ENCODE measurements at regions not wholly inside any gene's neighbourhood (a gene's known extent, or its start where the extent isn't known, plus 50 kb on each side); places are given as distances from the start of the nearest gene placed in this dataset.
"Not testable (repeated sequence)": the region's sequence is repeated elsewhere in the genome, so short reads cannot be mapped to it uniquely, and the experiment has no call there.

GRCh38 chr21:24419641-24420040, 1187.6 kb downstream of the MRPL39 start:
- H3K9me3 ChIP-seq (ENCODE audit: control insufficient read depth, low read length); H3K27ac ChIP-seq (ENCODE audit: low read length); H3K4me3 ChIP-seq (ENCODE audit: low read length); ATAC-seq; intact Hi-C loops (cut with DNase I); DNase-seq; H3K27me3 ChIP-seq (ENCODE audit: control insufficient read depth, insufficient read depth); H3K4me1 ChIP-seq (ENCODE audit: control insufficient read depth, insufficient read depth, low read length): not testable (repeated sequence)

GRCh38 chr21:24418671-24419070, 1188.6 kb downstream of the MRPL39 start:
- no peak for DNase-seq
- Histone ChIP-seq H3K4me1 (ENCODE audit: control insufficient read depth, insufficient read depth, low read length) (no peaks in the 10 kb centered on the region), H3K4me3 (ENCODE audit: low read length) (no peak overlapping the region), H3K27me3 (ENCODE audit: control insufficient read depth, insufficient read depth) (no peaks in the 10 kb centered on the region), H3K27ac (ENCODE audit: low read length) (no peak overlapping the region), H3K9me3 (ENCODE audit: control insufficient read depth, low read length) (no peaks in the 10 kb centered on the region)
- no peak for ATAC-seq
- intact Hi-C loops (cut with DNase I) = no loop called here

GRCh38 chr21:24411429-24411828, 1195.9 kb downstream of the MRPL39 start:
- no peaks in the 10 kb centered on the region for H3K4me1 ChIP-seq (ENCODE audit: control insufficient read depth, insufficient read depth, low read length)
- intact Hi-C loops (cut with DNase I) = no loop called here
- no peaks in the 10 kb centered on the region for H3K9me3 ChIP-seq (ENCODE audit: control insufficient read depth, low read length)
- DNase-seq = no peak
- ATAC-seq = no peak
- no peaks in the 10 kb centered on the region for H3K27me3 ChIP-seq (ENCODE audit: control insufficient read depth, insufficient read depth)
- no peak overlapping the region for H3K4me3 ChIP-seq (ENCODE audit: low read length)
- H3K27ac ChIP-seq (ENCODE audit: low read length) = no peak overlapping the region

GRCh38 chr21:24403221-24403620, 1204.1 kb downstream of the MRPL39 start:
- DNase-seq (no peak), ATAC-seq (no peak)
- no peak overlapping the region for H3K27ac ChIP-seq (ENCODE audit: low read length)
- no peaks in the 10 kb centered on the region for H3K4me1 ChIP-seq (ENCODE audit: control insufficient read depth, insufficient read depth, low read length)
- intact Hi-C loops (cut with DNase I) = no loop called here
- no peaks in the 10 kb centered on the region for H3K9me3 ChIP-seq (ENCODE audit: control insufficient read depth, low read length)
- no peak overlapping the region for H3K4me3 ChIP-seq (ENCODE audit: low read length)
- 71% methylated on average over 3 of the region's 3 CpGs for WGBS
- H3K27me3 ChIP-seq (ENCODE audit: control insufficient read depth, insufficient read depth) = no peaks in the 10 kb centered on the region

GRCh38 chr21:24395320-24395923, 1211.9 kb downstream of the MRPL39 start:
- WGBS = 61% methylated on average over 2 of the region's 2 CpGs
- DNase-seq = no peak
- H3K4me3 ChIP-seq (ENCODE audit: low read length) = no peak overlapping the region
- ATAC-seq = no peak
- H3K27me3 ChIP-seq (ENCODE audit: control insufficient read depth, insufficient read depth) = no peaks in the 10 kb centered on the region
- H3K9me3 ChIP-seq (ENCODE audit: control insufficient read depth, low read length) = no peaks in the 10 kb centered on the region
- H3K4me1 ChIP-seq (ENCODE audit: control insufficient read depth, insufficient read depth, low read length) = no peaks in the 10 kb centered on the region
- intact Hi-C loops (cut with DNase I) = no loop called here
- H3K27ac ChIP-seq (ENCODE audit: low read length) = no peak overlapping the region

- no peaks in the 10 kb centered on the region for H3K27me3 ChIP-seq (ENCODE audit: control insufficient read depth, insufficient read depth)
- no peak for DNase-seq
- no peak for ATAC-seq
- no peaks in the 10 kb centered on the region for H3K9me3 ChIP-seq (ENCODE audit: control insufficient read depth, low read length)
- intact Hi-C loops (cut with DNase I) = no loop called here
- no peaks in the 10 kb centered on the region for H3K4me1 ChIP-seq (ENCODE audit: control insufficient read depth, insufficient read depth, low read length)
- whole genome bisulfite sequencing = 57% methylated on average over 3 of the region's 3 CpGs
- no peak overlapping the region for H3K27ac ChIP-seq (ENCODE audit: low read length)
- H3K4me3 ChIP-seq (ENCODE audit: low read length) = no peak overlapping the region
Observed at GRCh38 chr21:24375201-24375600, 1232.1 kb downstream of the MRPL39 start.

GRCh38 chr21:24372506-24372905, 1234.8 kb downstream of the MRPL39 start:
- intact Hi-C loops (cut with DNase I) = no loop called here

GRCh38 chr21:24369746-24370145, 1237.5 kb downstream of the MRPL39 start:
- Histone ChIP-seq H3K4me3 (ENCODE audit: low read length) (no peak overlapping the region), H3K4me1 (ENCODE audit: control insufficient read depth, insufficient read depth, low read length) (no peaks in the 10 kb centered on the region), H3K27ac (ENCODE audit: low read length) (no peak overlapping the region), H3K27me3 (ENCODE audit: control insufficient read depth, insufficient read depth) (no peaks in the 10 kb centered on the region), H3K9me3 (ENCODE audit: control insufficient read depth, low read length) (no peaks in the 10 kb centered on the region)
- intact Hi-C loops (cut with DNase I) = no loop called here
- DNase-seq (no peak), ATAC-seq (no peak)
- WGBS = 31% methylated on average over 1 of the region's 1 CpG

More at GRCh38 chr21:24372506-24372905, 1234.8 kb downstream of the MRPL39 start:
- no peaks in the 10 kb centered on the region for H3K9me3 ChIP-seq (ENCODE audit: control insufficient read depth, low read length)
- DNase-seq (no peak), ATAC-seq (no peak)
- WGBS = 87% methylated on average over 4 of the region's 4 CpGs
- H3K27me3 ChIP-seq (ENCODE audit: control insufficient read depth, insufficient read depth) = no peaks in the 10 kb centered on the region
- H3K4me1 ChIP-seq (ENCODE audit: control insufficient read depth, insufficient read depth, low read length) = no peaks in the 10 kb centered on the region
- H3K27ac ChIP-seq (ENCODE audit: low read length) = no peak overlapping the region
- H3K4me3 ChIP-seq (ENCODE audit: low read length) = no peak overlapping the region

GRCh38 chr21:24369278-24369677, 1238.0 kb downstream of the MRPL39 start:
- H3K4me3 ChIP-seq (ENCODE audit: low read length) = no peak overlapping the region
- no peaks in the 10 kb centered on the region for H3K4me1 ChIP-seq (ENCODE audit: control insufficient read depth, insufficient read depth, low read length)
- intact Hi-C loops (cut with DNase I) = no loop called here
- ATAC-seq (no peak), DNase-seq (no peak)
- no peaks in the 10 kb centered on the region for H3K27me3 ChIP-seq (ENCODE audit: control insufficient read depth, insufficient read depth)
- no peaks in the 10 kb centered on the region for H3K9me3 ChIP-seq (ENCODE audit: control insufficient read depth, low read length)
- WGBS = 90% methylated on average over 2 of the region's 2 CpGs
- H3K27ac ChIP-seq (ENCODE audit: low read length) = no peak overlapping the region

- intact Hi-C loops (cut with DNase I) = no loop called here
- ATAC-seq = no peak
- no peak overlapping the region for H3K27ac ChIP-seq (ENCODE audit: low read length)
- no peak overlapping the region for H3K4me3 ChIP-seq (ENCODE audit: low read length)
- DNase-seq = no peak
- H3K9me3 ChIP-seq (ENCODE audit: control insufficient read depth, low read length) = no peaks in the 10 kb centered on the region
- no peaks in the 10 kb centered on the region for H3K4me1 ChIP-seq (ENCODE audit: control insufficient read depth, insufficient read depth, low read length)
- no peaks in the 10 kb centered on the region for H3K27me3 ChIP-seq (ENCODE audit: control insufficient read depth, insufficient read depth)
Observed at GRCh38 chr21:24367936-24368335, 1239.3 kb downstream of the MRPL39 start.

- peak in 1 of 3 donors; percentile 21 for DNase-seq
- WGBS = 87% methylated on average over 7 of the region's 7 CpGs
Observed at GRCh38 chr21:24353492-24353891, 1253.8 kb downstream of the MRPL39 start.

GRCh38 chr21:24339406-24339805, 1267.9 kb downstream of the MRPL39 start:
- no peaks in the 10 kb centered on the region for H3K4me1 ChIP-seq (ENCODE audit: control insufficient read depth, insufficient read depth, low read length)
- WGBS = 76% methylated on average over 2 of the region's 2 CpGs
- no peak for DNase-seq
- no peaks in the 10 kb centered on the region for H3K27me3 ChIP-seq (ENCODE audit: control insufficient read depth, insufficient read depth)
- ATAC-seq = no peak
- no peak overlapping the region for H3K4me3 ChIP-seq (ENCODE audit: low read length)
- H3K9me3 ChIP-seq (ENCODE audit: control insufficient read depth, low read length) = no peaks in the 10 kb centered on the region
- intact Hi-C loops (cut with DNase I) = no loop called here
- H3K27ac ChIP-seq (ENCODE audit: low read length) = no peak overlapping the region

More at GRCh38 chr21:24353492-24353891, 1253.8 kb downstream of the MRPL39 start:
- H3K4me1 ChIP-seq (ENCODE audit: control insufficient read depth, insufficient read depth, low read length) = no peaks in the 10 kb centered on the region
- no peaks in the 10 kb centered on the region for H3K27me3 ChIP-seq (ENCODE audit: control insufficient read depth, insufficient read depth)
- no peaks in the 10 kb centered on the region for H3K9me3 ChIP-seq (ENCODE audit: control insufficient read depth, low read length)
- intact Hi-C loops (cut with DNase I) = no loop called here
- no peak for ATAC-seq
- no peak overlapping the region for H3K27ac ChIP-seq (ENCODE audit: low read length)
- no peak overlapping the region for H3K4me3 ChIP-seq (ENCODE audit: low read length)
